GM13976 (cell line): ENCODE measurements at regions not wholly inside any gene's neighbourhood (a gene's known extent, or its start where the extent isn't known, plus 50 kb on each side); places are given as distances from the start of the nearest gene placed in this dataset.

Source experiments
- DNase-seq: peaks from one replicate; pipeline ENCODE4 v3.0.0; 2012; ENCODE audit warnings: low spot score
- in situ Hi-C: fragments of 300-500 bp; cut with MboI; formaldehyde crosslinking; loops from one replicate; pipeline ENCODE4 v1.12.0; 2022; ENCODE audit warnings: low sequenced_read_pairs, mixed read lengths, inconsistent platforms; ENCODE audit not compliant: unreplicated experiment
- TF ChIP-seq, protein P1 (sequence below): IDR thresholded peaks from 2 replicates; pipeline ENCODE4 v1.5.1; 2012; ENCODE audit warnings: borderline replicate concordance, mild to moderate bottlenecking; ENCODE audit not compliant: insufficient read depth; ENCODE audit errors: extremely low read depth, missing control alignments, control extremely low read depth

DNA sequence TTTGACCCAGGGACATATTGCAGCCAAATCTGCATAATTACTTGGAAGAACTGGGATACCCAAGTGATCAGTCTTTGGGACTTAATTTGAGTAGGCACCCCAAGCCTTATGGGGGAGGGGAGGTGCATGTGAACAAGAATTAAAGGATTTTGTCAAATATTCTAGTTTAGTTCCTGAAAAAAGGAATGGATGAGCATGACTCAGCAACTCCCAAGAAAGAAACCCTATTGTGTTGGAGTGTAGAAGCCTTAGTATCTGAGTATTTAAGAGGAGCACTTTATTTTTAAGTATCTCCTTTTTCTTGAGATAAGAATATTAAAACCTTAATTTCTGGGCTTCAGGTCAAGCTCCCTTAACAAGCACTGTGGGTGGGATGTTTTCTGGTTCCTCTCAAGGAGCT is 222.4 kb downstream of the CD47 start:
- in situ Hi-C loops: no loop called here
- TF ChIP-seq, protein P1, sequence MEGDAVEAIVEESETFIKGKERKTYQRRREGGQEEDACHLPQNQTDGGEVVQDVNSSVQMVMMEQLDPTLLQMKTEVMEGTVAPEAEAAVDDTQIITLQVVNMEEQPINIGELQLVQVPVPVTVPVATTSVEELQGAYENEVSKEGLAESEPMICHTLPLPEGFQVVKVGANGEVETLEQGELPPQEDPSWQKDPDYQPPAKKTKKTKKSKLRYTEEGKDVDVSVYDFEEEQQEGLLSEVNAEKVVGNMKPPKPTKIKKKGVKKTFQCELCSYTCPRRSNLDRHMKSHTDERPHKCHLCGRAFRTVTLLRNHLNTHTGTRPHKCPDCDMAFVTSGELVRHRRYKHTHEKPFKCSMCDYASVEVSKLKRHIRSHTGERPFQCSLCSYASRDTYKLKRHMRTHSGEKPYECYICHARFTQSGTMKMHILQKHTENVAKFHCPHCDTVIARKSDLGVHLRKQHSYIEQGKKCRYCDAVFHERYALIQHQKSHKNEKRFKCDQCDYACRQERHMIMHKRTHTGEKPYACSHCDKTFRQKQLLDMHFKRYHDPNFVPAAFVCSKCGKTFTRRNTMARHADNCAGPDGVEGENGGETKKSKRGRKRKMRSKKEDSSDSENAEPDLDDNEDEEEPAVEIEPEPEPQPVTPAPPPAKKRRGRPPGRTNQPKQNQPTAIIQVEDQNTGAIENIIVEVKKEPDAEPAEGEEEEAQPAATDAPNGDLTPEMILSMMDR: no peak
- no peak for DNase-seq

- DNase-seq: no peak
- TF ChIP-seq, protein P1: no peak
- in situ Hi-C loops: no loop called here
Observed at GRCh38 chr3:107861904-107862303, 228.9 kb downstream of the CD47 start.

- TF ChIP-seq, protein P1: no peak
- DNase-seq: no peak
- in situ Hi-C loops: no loop called here
Observed at GRCh38 chr3:107861422-107861821, 229.4 kb downstream of the CD47 start.
